Neural cell (in vitro differentiated cells): ENCODE measurements at regions not wholly inside any gene's neighbourhood (a gene's known extent, or its start where the extent isn't known, plus 50 kb on each side); places are given as distances from the start of the nearest gene placed in this dataset.

ENCODE experiments used
- CTCF ChIP-seq: fragments of 450-650 bp; IDR thresholded peaks from 2 replicates; pipeline ENCODE4 v1.5.1; 2014; ENCODE audit warnings: antibody characterized with exemption, mild to moderate bottlenecking, moderate library complexity; ENCODE audit not compliant: poor library complexity, severe bottlenecking
- EP300 ChIP-seq: fragments of 450-650 bp; conservative IDR thresholded peaks from 2 replicates; pipeline ENCODE4 v1.6.1; 2014; ENCODE audit warnings: antibody characterized with exemption, mild to moderate bottlenecking, moderate library complexity; ENCODE audit not compliant: poor library complexity, severe bottlenecking
- EZH2 ChIP-seq: fragments of 200-600, 300-800 bp; shearing (Covaris generic), sonication (generic); IDR thresholded peaks from 2 replicates; pipeline ENCODE4 v1.6.1; 2014; ENCODE audit warnings: antibody characterized with exemption, low read length, borderline replicate concordance, mild to moderate bottlenecking; ENCODE audit not compliant: insufficient read depth, poor library complexity, severe bottlenecking

DNA sequence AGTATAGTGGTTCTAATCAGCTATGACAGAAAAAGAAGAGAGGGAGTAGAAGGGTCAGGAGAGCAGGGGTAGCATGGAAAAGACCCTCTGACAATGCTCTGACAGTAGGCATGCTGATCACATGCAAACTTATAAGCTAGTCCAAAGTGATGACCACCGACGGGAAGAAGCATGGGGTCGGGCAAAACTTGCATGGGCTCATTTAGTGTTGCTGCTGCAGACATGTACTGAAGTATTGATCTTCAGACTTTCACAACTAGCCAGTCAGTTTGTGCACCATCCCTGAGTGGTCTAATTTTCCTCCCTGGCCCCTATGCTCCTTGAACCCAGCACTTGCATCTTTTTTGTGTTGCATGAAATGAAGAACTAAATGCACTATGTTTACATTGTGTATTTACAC is 225.4 kb downstream of the SYK start:
- TF ChIP-seq CTCF = no peak
- TF ChIP-seq EZH2 = no peak
- no peak for TF ChIP-seq EP300
